RPMI7951 (cell line): ENCODE measurements at regions not wholly inside any gene's neighbourhood (a gene's known extent, or its start where the extent isn't known, plus 50 kb on each side); places are given as distances from the start of the nearest gene placed in this dataset.

ENCODE experiments used
- DNase-seq: peaks from one replicate; pipeline ENCODE4 v3.0.0-alpha.2; 2012; ENCODE audit warnings: low read depth

DNA sequence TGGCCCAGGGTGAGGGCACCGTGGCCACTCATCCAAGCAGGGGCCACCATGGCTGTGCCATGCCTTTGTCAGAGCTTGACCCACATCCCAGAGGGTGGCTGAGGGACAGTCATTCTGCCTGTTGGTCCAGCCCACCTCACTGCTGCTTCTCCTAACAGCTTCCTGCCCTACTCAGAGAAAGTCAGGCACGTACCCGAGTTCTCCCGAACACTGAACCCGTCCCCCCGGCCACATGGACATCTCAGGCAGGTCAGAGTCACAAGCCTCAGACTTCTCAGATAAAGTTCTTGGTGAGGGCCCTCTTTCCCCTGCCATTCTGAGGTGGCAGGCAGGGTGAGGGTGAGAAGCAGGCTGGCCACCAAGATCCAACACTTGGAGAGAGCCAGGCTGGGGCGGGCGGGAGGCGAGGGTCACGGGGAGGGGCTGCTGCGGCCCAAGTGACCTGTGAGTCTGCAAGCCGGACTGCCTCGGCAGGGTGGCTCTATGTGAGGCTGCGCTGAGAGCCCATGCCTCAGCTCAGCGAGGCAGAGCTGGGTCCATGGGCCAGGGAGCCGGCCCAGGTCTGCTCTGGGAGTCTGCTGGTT, 317.8 kb downstream of the TMEM121 start:
- no peak for DNase-seq

DNA sequence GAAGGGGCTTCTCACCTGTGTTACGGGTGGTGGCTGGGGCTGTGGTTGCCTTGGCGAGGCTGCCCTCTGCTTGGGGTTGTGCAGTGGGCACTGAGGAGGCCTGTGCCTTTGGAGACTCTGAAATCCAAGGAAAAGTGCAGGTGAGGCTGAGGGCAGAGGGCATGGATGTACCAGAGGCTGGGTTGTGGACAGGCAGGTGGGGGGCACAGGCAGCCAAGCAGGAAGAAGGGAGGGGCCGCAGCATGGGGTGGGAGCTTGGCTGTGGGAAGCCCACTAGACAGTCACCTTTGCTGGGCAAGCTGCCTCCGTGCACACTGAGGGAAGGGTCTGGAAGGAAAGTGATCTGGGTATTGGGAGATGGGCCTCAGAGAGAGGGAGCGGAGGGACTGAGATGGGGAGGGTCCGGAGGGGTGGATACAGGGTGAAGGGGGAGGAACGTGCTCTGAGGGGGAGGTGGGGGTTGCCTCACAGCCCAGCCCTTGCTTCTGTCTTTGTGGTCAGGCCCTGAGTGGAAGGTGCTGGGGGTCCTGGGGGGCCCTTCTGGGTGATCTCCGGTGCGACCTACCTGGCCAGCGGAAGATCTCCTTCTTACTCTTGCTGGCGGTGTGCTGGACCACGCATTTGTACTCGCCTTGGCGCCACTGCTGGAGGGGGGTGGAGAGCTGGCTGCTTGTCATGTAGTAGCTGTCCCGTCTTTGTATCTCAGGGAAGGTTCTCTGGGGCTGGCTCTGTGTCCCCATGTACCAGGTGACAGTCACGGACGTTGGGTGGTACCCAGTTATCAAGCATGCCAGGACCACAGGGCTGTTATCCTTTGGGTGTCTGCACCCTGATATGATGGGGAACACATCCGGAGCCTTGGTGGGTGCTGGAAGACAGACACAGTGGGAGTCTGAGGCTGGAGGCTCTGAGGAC, 318.7 kb downstream of the TMEM121 start:
- DNase-seq = no peak

- DNase-seq = no peak
Measured at GRCh38 chr14:105845725-105846309, 319.4 kb downstream of the TMEM121 start.

- DNase-seq = no peak
Measured at GRCh38 chr14:105846312-105846711, 319.9 kb downstream of the TMEM121 start.

DNA sequence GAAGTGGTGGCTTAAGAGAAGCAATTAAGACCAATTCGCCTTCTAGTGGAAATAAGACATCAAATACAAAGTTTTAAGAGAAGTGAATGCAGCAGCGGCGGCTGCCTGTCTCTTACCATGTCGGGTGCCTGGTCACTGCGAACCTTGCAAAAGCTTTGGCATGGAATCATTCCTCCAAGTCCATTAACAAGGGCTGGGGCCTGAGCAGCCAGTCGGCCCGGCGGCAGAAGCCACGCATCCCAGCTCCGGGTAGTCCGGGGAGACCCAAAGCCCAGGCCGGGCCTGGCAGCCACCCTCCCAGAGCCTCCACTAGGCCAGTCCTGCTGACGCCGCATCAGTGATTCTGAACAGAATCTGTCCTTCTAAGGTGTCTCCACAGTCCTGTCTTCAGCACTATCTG, 321.0 kb downstream of the TMEM121 start:
- DNase-seq = no peak

DNA sequence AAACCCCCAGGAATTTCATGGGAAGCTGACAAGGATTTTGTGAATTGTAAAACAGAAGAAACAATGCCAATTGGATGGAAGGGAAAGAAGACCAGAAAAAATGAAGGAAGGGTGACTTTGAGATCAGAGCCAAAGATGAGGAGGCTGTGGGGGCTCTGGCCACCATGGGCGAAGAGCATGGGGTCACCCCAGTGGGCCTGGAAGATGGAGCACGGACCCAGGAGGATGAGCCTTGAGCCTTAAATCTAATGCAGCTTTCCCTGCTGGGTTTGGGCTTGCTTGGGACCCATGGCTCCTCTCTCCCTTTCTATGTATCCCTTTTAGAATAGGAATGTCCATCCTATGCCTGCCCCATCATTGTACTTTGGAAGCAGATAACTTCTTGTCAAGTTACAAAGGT, 322.2 kb downstream of the TMEM121 start:
- no peak for DNase-seq

DNA sequence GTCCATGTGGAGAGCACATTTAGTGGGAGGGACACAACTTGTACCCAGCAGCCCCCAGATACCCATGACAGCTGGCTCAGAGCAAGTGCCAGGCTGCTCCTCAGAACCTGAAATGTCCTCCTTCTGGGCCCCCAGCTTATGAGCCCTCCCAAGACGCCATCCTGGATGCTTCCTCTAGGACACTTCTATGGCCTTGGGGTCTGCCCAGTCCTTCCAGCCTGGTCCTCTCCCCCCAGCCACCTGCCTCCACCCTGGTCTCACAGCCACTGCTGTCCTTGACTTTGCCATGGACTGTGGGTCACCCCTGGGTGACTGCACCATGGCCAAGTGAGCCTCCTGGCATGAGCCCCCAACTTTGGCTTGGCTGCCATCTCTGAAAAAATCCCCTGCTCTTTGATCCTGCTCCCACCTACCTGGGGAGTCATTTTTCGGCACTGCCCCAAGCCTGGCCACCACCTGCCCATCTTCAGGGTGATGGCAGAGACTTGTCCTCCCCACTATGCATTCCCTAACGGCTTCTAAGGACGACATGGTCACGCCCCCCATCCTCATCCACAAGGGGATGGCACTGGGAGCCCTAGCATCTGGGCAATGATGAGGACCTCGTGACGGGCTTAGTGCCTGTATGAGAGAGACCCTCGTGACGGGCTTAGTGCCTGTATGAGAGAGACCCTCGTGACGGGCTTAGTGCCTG, 323.7 kb downstream of the TMEM121 start:
- DNase-seq = no peak

DNA sequence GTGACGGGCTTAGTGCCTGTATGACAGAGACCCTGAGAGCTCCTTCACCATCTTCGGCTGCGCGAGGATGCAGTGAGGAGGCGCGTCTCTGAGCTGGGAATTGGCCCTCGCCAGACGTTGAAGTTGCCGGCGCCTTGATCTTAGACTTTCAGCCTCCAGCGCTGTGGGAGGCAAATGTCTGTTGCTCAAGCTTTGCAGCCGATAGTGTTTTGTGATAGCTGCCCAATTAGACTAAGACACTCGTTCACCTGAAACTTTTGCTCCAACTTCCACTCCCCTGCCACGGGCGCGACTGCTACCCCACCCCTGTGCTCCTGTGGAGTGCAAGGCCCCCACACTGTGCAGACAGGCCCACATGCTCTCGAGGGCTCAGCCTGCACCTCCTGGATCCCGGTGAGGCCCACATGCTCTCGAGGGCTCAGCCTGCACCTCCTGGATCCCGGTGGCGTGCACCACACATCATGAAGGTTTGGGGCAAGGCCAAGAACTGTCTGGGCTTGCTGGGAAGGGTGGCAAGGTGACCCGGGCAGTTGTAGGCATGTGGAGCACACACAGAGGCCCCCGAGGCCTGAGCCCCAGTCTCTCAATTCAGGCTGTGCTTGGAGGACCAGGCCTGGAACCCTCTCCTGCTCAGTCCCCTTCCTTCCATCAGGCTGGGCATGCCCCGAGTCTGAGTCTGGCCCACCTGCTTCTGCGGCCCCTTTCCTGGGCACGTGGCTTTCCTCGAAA, 324.6 kb downstream of the TMEM121 start:
- no peak for DNase-seq

GRCh38 chr14:105851716-105852377, 325.5 kb downstream of the TMEM121 start:
- no peak for DNase-seq

GRCh38 chr14:105852378-105853088, 326.1 kb downstream of the TMEM121 start:
- no peak for DNase-seq

GRCh38 chr14:105853089-105853906, 326.9 kb downstream of the TMEM121 start:
- DNase-seq = peak; percentile 1

DNA sequence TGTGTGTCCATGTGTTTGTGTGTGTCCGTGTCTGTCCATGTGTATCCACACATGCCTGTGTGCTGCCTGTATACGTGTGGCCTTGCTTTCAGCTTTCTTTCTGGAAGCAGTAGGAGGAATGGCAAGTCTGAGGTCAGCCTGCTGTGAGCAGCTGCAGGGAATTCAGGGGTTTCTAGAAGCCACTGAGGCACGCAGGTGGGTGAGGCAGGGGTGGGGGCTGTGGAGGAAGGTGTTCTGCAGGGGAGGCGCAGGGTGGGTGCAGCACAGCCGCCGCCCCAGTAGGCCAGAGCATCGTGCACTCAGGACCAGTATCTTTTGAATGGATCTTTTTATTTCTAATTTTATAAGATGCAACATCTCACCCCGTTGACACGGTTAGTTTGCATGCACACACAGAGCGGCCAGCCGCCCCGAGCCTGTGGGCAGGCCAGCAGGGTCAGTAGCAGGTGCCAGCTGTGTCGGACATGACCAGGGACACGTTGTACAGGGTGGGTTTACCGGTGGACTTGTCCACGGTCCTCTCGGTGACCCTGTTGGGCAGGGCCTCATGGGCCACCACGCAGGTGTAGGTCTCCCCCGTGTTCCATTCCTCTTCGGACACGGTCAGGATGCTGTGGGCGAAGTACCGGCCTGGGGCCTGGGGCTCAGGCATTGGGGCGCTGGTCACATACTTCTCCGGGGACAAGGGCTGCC, 327.7 kb downstream of the TMEM121 start:
- DNase-seq = no peak

GRCh38 chr14:105854600-105855245, 328.3 kb downstream of the TMEM121 start:
- DNase-seq = no peak

DNA sequence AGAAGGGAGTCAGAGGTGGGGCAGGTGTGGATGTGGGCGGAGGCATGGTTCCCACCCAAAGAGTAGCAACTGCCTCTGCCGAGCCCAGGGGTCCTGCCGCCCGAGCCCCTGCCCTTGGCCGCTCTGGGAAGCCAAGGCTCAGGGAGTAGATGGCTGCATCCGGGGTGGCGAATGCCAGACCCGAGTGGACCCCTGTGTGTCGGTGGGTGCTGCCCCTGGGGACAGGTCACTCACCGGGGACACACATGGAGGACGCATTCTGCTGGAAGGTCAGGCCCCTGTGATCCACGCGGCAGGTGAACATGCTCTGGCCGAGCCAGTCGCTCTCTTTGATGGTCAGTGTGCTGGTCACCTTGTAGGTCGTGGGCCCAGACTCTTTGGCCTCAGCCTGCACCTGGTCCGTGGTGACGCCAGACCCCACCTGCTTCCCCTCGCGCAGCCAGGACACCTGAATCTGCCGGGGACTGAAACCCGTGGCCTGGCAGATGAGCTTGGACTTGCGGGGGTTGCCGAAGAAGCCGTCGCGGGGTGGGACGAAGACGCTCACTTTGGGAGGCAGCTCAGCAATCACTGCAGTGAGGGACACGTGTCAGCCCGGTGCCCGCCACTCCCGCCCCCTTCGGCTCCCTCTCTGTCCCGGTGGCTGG, 329.0 kb downstream of the TMEM121 start:
- no peak for DNase-seq

GRCh38 chr14:105855893-105856675, 329.7 kb downstream of the TMEM121 start:
- no peak for DNase-seq

DNA sequence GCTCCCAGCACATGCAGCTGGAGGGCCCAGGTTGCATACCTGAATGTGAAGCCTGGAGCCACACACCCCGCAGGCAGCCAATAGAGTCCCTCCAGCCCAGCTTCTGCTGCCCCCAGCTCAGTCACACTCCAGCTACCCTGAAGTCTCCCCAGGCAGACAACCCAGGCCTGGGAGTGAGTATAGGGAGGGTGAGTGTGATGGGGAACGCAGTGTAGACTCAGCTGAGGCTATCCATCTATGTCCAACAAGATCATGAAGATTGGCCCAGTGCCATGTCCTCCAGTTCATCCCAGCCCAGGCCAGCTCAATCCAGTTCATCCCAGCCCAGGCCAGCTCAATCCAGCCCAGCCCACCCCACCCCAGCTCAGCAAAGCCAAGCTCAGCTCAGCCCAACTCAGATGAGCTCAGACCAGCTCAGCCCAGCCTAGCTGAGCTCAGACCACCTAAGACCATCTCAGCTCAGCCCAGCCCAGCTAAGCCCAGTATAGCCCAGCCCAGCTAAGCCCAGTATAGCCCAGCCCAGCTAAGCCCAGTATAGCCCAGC, 330.4 kb downstream of the TMEM121 start:
- DNase-seq = no peak
